IMR-90 (cell line): ENCODE measurements at regions not wholly inside any gene's neighbourhood (a gene's known extent, or its start where the extent isn't known, plus 50 kb on each side); places are given as distances from the start of the nearest gene placed in this dataset.
A peak's percentile ranks its signal among the peaks of the same experiment; 100 is the strongest.

Experiments
- ATAC-seq: fragments of 200-7000 bp; cut with Tn5 transposase; 2 replicates; pipeline ENCODE4 v1.9.1; 2020; ENCODE audit warnings: low read depth, mild to moderate bottlenecking, moderate library complexity
- BruUV-seq: library from RNA; stranded (reverse); fragments of 400-500 nt; replicated peaks from 2 replicates; lab custom pipeline; 2021; lab: Mats Ljungman, UMichigan
- CTCF ChIA-PET: fragments of 300-600 bp; formaldehyde crosslinking; extraction: SDS; loops from one replicate; lab custom pipeline; 2021; ENCODE audit warnings: antibody characterized with exemption; lab: Yijun Ruan, JAX
- POLR2A ChIA-PET: fragments of 300-600 bp; sonication (Branson Sonifier 250); formaldehyde crosslinking; loops from one replicate; lab custom pipeline; 2022; ENCODE audit warnings: antibody characterized with exemption; ENCODE audit not compliant: unreplicated experiment; lab: Charles Lee
- DNase-seq: peaks from one replicate; pipeline ENCODE4 v3.0.0; 2013
- H2AFZ ChIP-seq: replicated peaks from 2 replicates; pipeline ENCODE3; 2013; ENCODE audit warnings: low read length, mild to moderate bottlenecking; ENCODE audit not compliant: poor library complexity
- H2AK5ac ChIP-seq: 2 replicates; pipeline ENCODE4 v1.6.1; 2013; ENCODE audit warnings: low read depth, low read length, inconsistent platforms
- H2AK9ac ChIP-seq: replicated peaks from 2 replicates; pipeline ENCODE3; 2013; ENCODE audit warnings: mild to moderate bottlenecking, low read depth, low read length, moderate library complexity; ENCODE audit not compliant: poor library complexity
- H2BK120ac ChIP-seq: 2 replicates; pipeline ENCODE4 v1.6.1; 2013; ENCODE audit warnings: low read depth, low read length, inconsistent platforms
- H2BK15ac ChIP-seq: 3 replicates; pipeline ENCODE4 v1.6.1; 2013; ENCODE audit warnings: low read depth, low read length, inconsistent platforms
- H2BK20ac ChIP-seq: 2 replicates; pipeline ENCODE4 v1.6.1; 2013; ENCODE audit warnings: low read depth, mild to moderate bottlenecking, inconsistent platforms, low read length, moderate library complexity
- H2BK5ac ChIP-seq: 2 replicates; pipeline ENCODE4 v1.6.1; 2013; ENCODE audit warnings: mild to moderate bottlenecking, low read depth, low read length, inconsistent platforms; ENCODE audit not compliant: poor library complexity, severe bottlenecking
- H3K14ac ChIP-seq: replicated peaks from 2 replicates; pipeline ENCODE4 v1.6.1; 2013; ENCODE audit warnings: low read depth, low read length, inconsistent platforms
- H3K18ac ChIP-seq: 2 replicates; pipeline ENCODE4 v1.6.1; 2013; ENCODE audit warnings: low read depth, low read length, control low read depth
- H3K23ac ChIP-seq: 2 replicates; pipeline ENCODE4 v1.6.1; 2013; ENCODE audit warnings: low read depth, low read length, inconsistent platforms
- H3K27ac ChIP-seq: 2 replicates; pipeline ENCODE4 v1.5.1; 2013; ENCODE audit warnings: mild to moderate bottlenecking, control low read depth, low read length; ENCODE audit not compliant: insufficient read depth
- H3K27me3 ChIP-seq: 2 replicates; pipeline ENCODE4 v1.6.1; 2013; ENCODE audit warnings: low read length; ENCODE audit not compliant: control insufficient read depth, insufficient read depth
- H3K36me3 ChIP-seq: 2 replicates; pipeline ENCODE4 v1.6.1; 2013; ENCODE audit warnings: low read length, mixed read lengths; ENCODE audit not compliant: control insufficient read depth, insufficient read depth
- H3K4ac ChIP-seq: 2 replicates; pipeline ENCODE4 v1.6.1; 2013; ENCODE audit warnings: low read depth, low read length, inconsistent platforms
- H3K4me1 ChIP-seq: 2 replicates; pipeline ENCODE4 v1.6.1; 2013; ENCODE audit warnings: low read length, mixed read lengths; ENCODE audit not compliant: control insufficient read depth, insufficient read depth
- H3K4me2 ChIP-seq: 2 replicates; pipeline ENCODE4 v1.6.1; 2013; ENCODE audit warnings: low read depth, mild to moderate bottlenecking, control low read depth, low read length, moderate library complexity
- H3K4me3 ChIP-seq: 2 replicates; pipeline ENCODE4 v1.5.1; 2013; ENCODE audit warnings: low read depth, mild to moderate bottlenecking, control low read depth, low read length, moderate library complexity; ENCODE audit not compliant: insufficient read depth
- H3K56ac ChIP-seq: 2 replicates; pipeline ENCODE4 v1.6.1; 2013; ENCODE audit warnings: low read length, inconsistent platforms; ENCODE audit not compliant: insufficient read depth; ENCODE audit errors: extremely low read depth
- H3K79me1 ChIP-seq, 2 experiments: 2 replicates each; pipeline ENCODE4 v1.6.1; 2013; ENCODE audit warnings: low read length in 2 of 2, inconsistent platforms in 1 of 2, low read depth in 1 of 2
- H3K9ac ChIP-seq: 2 replicates; pipeline ENCODE4 v1.6.1; 2013; ENCODE audit warnings: low read depth, low read length, control low read depth
- H3K9me1 ChIP-seq: 2 replicates; pipeline ENCODE4 v1.6.1; 2013; ENCODE audit warnings: low read length, inconsistent platforms; ENCODE audit not compliant: insufficient read depth
- H3K9me3 ChIP-seq: 2 replicates; pipeline ENCODE4 v1.6.1; 2013; ENCODE audit warnings: low read length; ENCODE audit not compliant: control insufficient read depth, insufficient read depth
- H4K20me1 ChIP-seq: 2 replicates; pipeline ENCODE4 v1.6.1; 2013; ENCODE audit warnings: low read length, inconsistent platforms; ENCODE audit not compliant: insufficient read depth
- H4K5ac ChIP-seq: 2 replicates; pipeline ENCODE4 v1.6.1; 2013; ENCODE audit warnings: mild to moderate bottlenecking, low read depth, low read length, control low read depth
- H4K8ac ChIP-seq, 2 experiments: 2 replicates each; pipeline ENCODE4 v1.6.1; 2013; ENCODE audit warnings: low read depth in 2 of 2, low read length in 2 of 2, control low read depth in 1 of 2, inconsistent platforms in 1 of 2
- H4K91ac ChIP-seq: 2 replicates; pipeline ENCODE4 v1.6.1; 2013; ENCODE audit warnings: low read depth, low read length, inconsistent platforms; ENCODE audit not compliant: insufficient read depth
- BHLHE40 ChIP-seq: fragments of 150-350 bp; IDR thresholded peaks from 2 replicates; pipeline ENCODE4 v1.6.1; 2016; ENCODE audit warnings: mild to moderate bottlenecking, low read depth, low read length
- CEBPB ChIP-seq: IDR thresholded peaks from 2 replicates; pipeline ENCODE4 v1.6.1; 2012; ENCODE audit warnings: low read depth, low read length, improper control_type of control experiment
- CHD1 ChIP-seq: IDR thresholded peaks from 2 replicates; pipeline ENCODE4 v1.6.1; 2012; ENCODE audit warnings: low read depth, low read length, improper control_type of control experiment
- ELK1 ChIP-seq: fragments of 150-350 bp; IDR thresholded peaks from 2 replicates; pipeline ENCODE4 v1.6.1; 2016; ENCODE audit warnings: low read depth, mild to moderate bottlenecking, low read length, moderate library complexity, borderline replicate concordance
- MAFK ChIP-seq: IDR thresholded peaks from 2 replicates; pipeline ENCODE4 v1.6.1; 2012; ENCODE audit warnings: low read depth, low read length, improper control_type of control experiment
- POLR2A ChIP-seq: IDR thresholded peaks from 2 replicates; pipeline ENCODE4 v1.6.1; 2012; ENCODE audit warnings: mild to moderate bottlenecking, low read depth, low read length
- RCOR1 ChIP-seq: IDR thresholded peaks from 2 replicates; pipeline ENCODE4 v1.6.1; 2012; ENCODE audit warnings: mild to moderate bottlenecking, low read length, improper control_type of control experiment; ENCODE audit not compliant: insufficient replicate concordance
- SMC3 ChIP-seq: fragments of 150-350 bp; IDR thresholded peaks from 2 replicates; pipeline ENCODE4 v1.6.1; 2016; ENCODE audit warnings: low read depth, mild to moderate bottlenecking, antibody characterized with exemption, low read length, moderate library complexity
- WGBS, 2 experiments: methylation state at CpG; one replicate each; pipeline versions ENCODE4 v1.1.5 to v1.1.7; 2013; ENCODE audit warnings: missing lambda C conversion rate in 2 of 2; ENCODE audit not compliant: insufficient read length in 1 of 2; ENCODE audit errors: extremely low coverage in 2 of 2; 5-methylcytosine and 5-hydroxymethylcytosine counted together
- dilution Hi-C: fragments of 300-500 bp; cut with HindIII; formaldehyde crosslinking; loops from one replicate; pipeline ENCODE4 v1.14.3; 2018; ENCODE audit warnings: low sequenced_read_pairs; ENCODE audit not compliant: unreplicated experiment
- in situ Hi-C: fragments of 300-500 bp; cut with MboI; formaldehyde crosslinking; loops from 3 replicates; pipeline ENCODE4 v1.14.3; 2019; ENCODE audit warnings: low sequenced_read_pairs, inconsistent platforms, mixed read lengths
- intact Hi-C: fragments of 100-400 bp; cut with micrococcal nuclease; formaldehyde crosslinking; loops from 2 replicates; pipeline ENCODE4 v1.10.0; 2022

- Histone ChIP-seq H2AK5ac (no peak overlapping the region), H3K4me2 (no peak overlapping the region), H2AFZ (no peak overlapping the region), H2AK9ac (no peak overlapping the region), H3K9me3 (no peaks in the 10 kb centered on the region), H3K14ac (no peak overlapping the region), H3K36me3 (no peaks in the 10 kb centered on the region), H3K9ac (no peak overlapping the region), H2BK5ac (no peak overlapping the region), H4K20me1 (no peaks in the 10 kb centered on the region), H3K18ac (no peak overlapping the region), H2BK20ac (no peak overlapping the region), H3K27me3 (no peaks in the 10 kb centered on the region), H2BK120ac (no peak overlapping the region), H3K4ac (no peak overlapping the region), H3K4me1 (no peaks in the 10 kb centered on the region), H3K23ac (no peak overlapping the region), H3K79me1 (no peaks in the 10 kb centered on the region), H4K91ac (no peak overlapping the region), H3K27ac (no peak overlapping the region), H4K5ac (no peak overlapping the region), H3K56ac (no peak overlapping the region), H3K4me3 (no peak overlapping the region), H3K9me1 (no peaks in the 10 kb centered on the region), H4K8ac (no peak overlapping the region), H2BK15ac (no peak overlapping the region)
- POLR2A ChIA-PET: no interaction called here
- dilution Hi-C loops: no loop called here
- TF ChIP-seq SMC3 (no peak), CHD1 (no peak), MAFK (peak; percentile 83), POLR2A (no peak), BHLHE40 (no peak), RCOR1 (no peak), ELK1 (no peak), CEBPB (no peak)
- WGBS, 2 experiments: no CpG with 5 or more reads among the region's 5 CpGs
- in situ Hi-C loops: no loop called here
- DNase-seq (peak; percentile 47), ATAC-seq (peak; percentile 27; the same call in 1 of the 2 replicates)
- CTCF ChIA-PET: no interaction called here
- intact Hi-C loops: no loop called here
- BruUV-seq: no TSS peak
These were observed 334.9 kb upstream of the NR2F2 start for GRCh38 chr15:95995375-95996168.
